Natural killer cell (primary cell): ENCODE measurements at regions not wholly inside any gene's neighbourhood (a gene's known extent, or its start where the extent isn't known, plus 50 kb on each side); places are given as distances from the start of the nearest gene placed in this dataset.

ENCODE experiments used
- ATAC-seq, 3 donors: fragments of 150-1000 bp in 2 of 3; fragments of 200-7000 bp in 1 of 3; cut with Tn5 transposase; 1 replicate in 1 of 3; 2 replicates in 2 of 3; pipeline ENCODE4 v1.10.0; 2021; ENCODE audit warnings: mild to moderate bottlenecking in 2 of 3, moderate library complexity in 2 of 3
- DNase-seq, 2 donors: peaks; one replicate each; pipeline versions ENCODE4 v3.0.0 to v3.0.0-alpha.2; 2013 to 2021; ENCODE audit warnings: mixed read lengths in 1 of 2
- H3K27ac ChIP-seq: one replicate; pipeline ENCODE4 v1.5.1; 2013; ENCODE audit warnings: mild to moderate bottlenecking, low read length
- H3K27me3 ChIP-seq: one replicate; pipeline ENCODE4 v1.6.1; 2013; ENCODE audit warnings: low read length; ENCODE audit not compliant: control insufficient read depth, insufficient read depth
- H3K36me3 ChIP-seq: one replicate; pipeline ENCODE4 v1.6.1; 2013; ENCODE audit warnings: low read length; ENCODE audit not compliant: control insufficient read depth, insufficient read depth
- H3K4me1 ChIP-seq: one replicate; pipeline ENCODE4 v1.6.1; 2013; ENCODE audit warnings: low read length; ENCODE audit not compliant: control insufficient read depth, insufficient read depth
- H3K4me3 ChIP-seq: one replicate; pipeline ENCODE4 v1.5.1; 2013; ENCODE audit warnings: low read length
- H3K9me3 ChIP-seq: one replicate; pipeline ENCODE4 v1.6.1; 2013; ENCODE audit warnings: low read length; ENCODE audit not compliant: control insufficient read depth, insufficient read depth
- H3K27ac Mint-ChIP-seq, 2 donors: one replicate each; pipeline ENCODE4 v1.8.0; 2022; ENCODE audit warnings: mild to moderate bottlenecking in 2 of 2, mixed read lengths in 2 of 2, moderate library complexity in 1 of 2
- H3K27me3 Mint-ChIP-seq, 2 donors: one replicate each; pipeline ENCODE4 v1.8.0; 2022; ENCODE audit warnings: low read depth in 2 of 2, mixed read lengths in 2 of 2
- H3K36me3 Mint-ChIP-seq: one replicate; pipeline ENCODE4 v1.8.0; 2022; ENCODE audit warnings: mixed read lengths
- H3K4me1 Mint-ChIP-seq, 2 donors: one replicate each; pipeline ENCODE4 v1.8.0; 2022; ENCODE audit warnings: mixed read lengths in 2 of 2
- H3K4me3 Mint-ChIP-seq: one replicate; pipeline ENCODE4 v1.8.0; 2022; ENCODE audit warnings: mild to moderate bottlenecking, moderate library complexity, mixed read lengths
- H3K9me3 Mint-ChIP-seq, 2 donors: one replicate each; pipeline ENCODE4 v1.8.0; 2022; ENCODE audit warnings: mixed read lengths in 2 of 2
- CTCF ChIP-seq: fragments of 200-600 bp; IDR thresholded peaks from one replicate; pipeline ENCODE4 v1.8.0; 2022; ENCODE audit warnings: antibody characterized with exemption
- WGBS: methylation state at CpG from one replicate; pipeline ENCODE4 v1.1.7; 2013; ENCODE audit warnings: missing lambda C conversion rate; ENCODE audit not compliant: insufficient coverage; 5-methylcytosine and 5-hydroxymethylcytosine counted together
- intact Hi-C: fragments of 100-400 bp; cut with micrococcal nuclease; formaldehyde crosslinking; loops from one replicate; pipeline ENCODE4 v1.14.2; 2022

GRCh38 chr6:91669154-91669870 is 1082.4 kb upstream of the MAP3K7 start:
- ATAC-seq: no peak
- no peak overlapping the region for H3K4me3 Mint-ChIP-seq
- WGBS: 91% methylated on average over 9 of the region's 9 CpGs
- Histone ChIP-seq H3K27ac (no peak overlapping the region), H3K27me3 (no peaks in the 10 kb centered on the region), H3K9me3 (no peaks in the 10 kb centered on the region), H3K4me3 (no peak overlapping the region), H3K4me1 (no peaks in the 10 kb centered on the region), H3K36me3 (no peaks in the 10 kb centered on the region)
- peaks cover 4% of the 10 kb centered on the region in 2 donors for H3K9me3 Mint-ChIP-seq
- H3K27me3 Mint-ChIP-seq: no peaks in the 10 kb centered on the region
- no peaks in the 10 kb centered on the region for H3K36me3 Mint-ChIP-seq
- no peaks in the 10 kb centered on the region for H3K4me1 Mint-ChIP-seq
- no peak for DNase-seq
- TF ChIP-seq CTCF: no peak
- H3K27ac Mint-ChIP-seq: no peak overlapping the region
- intact Hi-C loops: no loop called here

DNA sequence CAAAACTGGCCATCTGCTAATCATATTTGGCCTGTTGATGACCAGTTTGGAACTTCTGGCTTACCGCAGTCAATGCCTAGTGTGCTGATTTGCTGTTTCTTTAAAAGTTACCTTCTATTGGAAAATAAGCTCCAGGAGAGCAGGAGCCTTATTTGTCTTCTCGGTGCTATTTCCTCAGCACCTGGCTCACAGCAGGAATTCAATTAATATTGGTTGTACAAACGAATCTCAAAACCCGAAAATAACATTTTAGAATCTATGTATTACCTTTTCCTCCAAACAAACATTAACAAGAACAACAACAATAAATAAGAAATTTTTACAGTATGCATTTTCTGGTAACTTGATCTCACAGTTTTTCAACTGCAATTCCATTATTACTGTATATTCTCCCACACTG is 1080.7 kb upstream of the MAP3K7 start:
- intact Hi-C loops: no loop called here
- Mint-ChIP-seq H3K9me3 (peaks cover 2 to 6% of the 10 kb centered on the region in 2 donors), H3K4me1 (no peaks in the 10 kb centered on the region)

DNA sequence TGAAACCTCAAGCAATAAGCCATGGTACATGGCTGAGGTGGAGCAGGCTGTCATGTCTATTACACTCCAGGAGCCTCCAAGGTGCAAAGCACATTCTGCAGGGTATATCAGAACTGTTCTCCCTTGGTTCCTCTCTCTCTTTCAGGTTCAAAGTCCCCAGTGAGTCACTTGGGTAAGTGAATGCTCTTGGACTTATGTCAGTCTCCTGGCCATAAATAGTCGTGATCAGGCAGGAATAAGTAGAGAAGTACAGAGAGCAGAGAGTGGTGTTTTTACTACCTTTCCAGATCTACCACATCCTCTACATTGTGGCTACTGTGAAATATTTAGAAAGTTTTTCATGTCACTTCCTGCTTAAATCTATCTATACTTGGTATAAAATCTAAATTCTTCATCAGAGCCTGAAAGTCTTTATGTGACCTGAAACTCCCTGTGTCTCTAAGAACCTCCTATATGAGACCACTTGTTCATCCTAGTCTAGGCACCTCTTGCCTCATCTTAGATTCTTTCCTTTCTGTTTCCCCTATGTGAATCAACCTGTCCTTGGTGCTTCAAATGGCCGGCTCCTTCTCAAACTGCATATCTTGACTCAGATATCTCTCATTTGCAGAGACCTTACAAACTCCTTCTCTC is 1077.6 kb upstream of the MAP3K7 start:
- Histone ChIP-seq H3K4me1 (peaks cover 3% of the 10 kb centered on the region), H3K27me3 (no peaks in the 10 kb centered on the region), H3K27ac (no peak overlapping the region), H3K36me3 (no peaks in the 10 kb centered on the region), H3K9me3 (no peaks in the 10 kb centered on the region), H3K4me3 (no peak overlapping the region)
- ATAC-seq (no peak), DNase-seq (no peak)
- no peak for TF ChIP-seq CTCF
- intact Hi-C loops: no loop called here
- Mint-ChIP-seq H3K4me3 (no peak overlapping the region), H3K36me3 (no peaks in the 10 kb centered on the region), H3K9me3 (peaks cover 0 to 4% of the 10 kb centered on the region in 2 donors), H3K27ac (no peak overlapping the region), H3K27me3 (no peaks in the 10 kb centered on the region), H3K4me1 (no peaks in the 10 kb centered on the region)
- 86% methylated on average over 1 of the region's 2 CpGs for WGBS

More for the DNA sequence above, 1080.7 kb upstream of the MAP3K7 start:
- H3K4me3 Mint-ChIP-seq: no peak overlapping the region
- no peak overlapping the region for H3K27ac Mint-ChIP-seq
- no peak for TF ChIP-seq CTCF
- Histone ChIP-seq H3K27me3 (no peaks in the 10 kb centered on the region), H3K4me1 (peaks cover 3% of the 10 kb centered on the region), H3K36me3 (no peaks in the 10 kb centered on the region), H3K9me3 (no peaks in the 10 kb centered on the region), H3K4me3 (no peak overlapping the region), H3K27ac (no peak overlapping the region)
- ATAC-seq (no peak), DNase-seq (no peak)
- no peaks in the 10 kb centered on the region for H3K27me3 Mint-ChIP-seq
- H3K36me3 Mint-ChIP-seq: no peaks in the 10 kb centered on the region
- WGBS: 92% methylated on average over 4 of the region's 4 CpGs
